MM.1S (cell line): ENCODE measurements at regions not wholly inside any gene's neighbourhood (a gene's known extent, or its start where the extent isn't known, plus 50 kb on each side); places are given as distances from the start of the nearest gene placed in this dataset.

Experiments
- DNase-seq: peaks from one replicate; pipeline ENCODE4 v3.0.0-alpha.2; 2015
- H2AFZ ChIP-seq: fragments of 300-600 bp; sonication (generic); 2 replicates; pipeline ENCODE4 v1.6.0; 2016; ENCODE audit warnings: antibody characterized with exemption, low read length
- H3F3A ChIP-seq: fragments of 300-600 bp; sonication (generic); 2 replicates; pipeline ENCODE4 v1.6.1; 2016; ENCODE audit warnings: mild to moderate bottlenecking, antibody characterized with exemption, low read length, moderate library complexity, mixed read lengths; ENCODE audit not compliant: insufficient read depth
- H3K27ac ChIP-seq: fragments of 300-600 bp; sonication (generic); 2 replicates; pipeline ENCODE4 v1.5.1; 2016; ENCODE audit warnings: mild to moderate bottlenecking, low read length
- H3K27me3 ChIP-seq: fragments of 300-600 bp; sonication (generic); replicated peaks from 2 replicates; pipeline ENCODE4 v1.6.0; 2016; ENCODE audit warnings: low read length; ENCODE audit not compliant: insufficient read depth
- H3K36me3 ChIP-seq: fragments of 300-600 bp; sonication (generic); replicated peaks from 2 replicates; pipeline ENCODE4 v1.6.1; 2016; ENCODE audit warnings: mild to moderate bottlenecking, low read length, mixed read lengths; ENCODE audit not compliant: insufficient read depth
- H3K4me1 ChIP-seq: fragments of 300-600 bp; sonication (generic); 2 replicates; pipeline ENCODE4 v1.6.1; 2016; ENCODE audit warnings: low read length, mixed read lengths
- H3K4me2 ChIP-seq: fragments of 300-600 bp; sonication (generic); 2 replicates; pipeline ENCODE4 v1.6.0; 2016; ENCODE audit warnings: low read depth, low read length
- H3K4me3 ChIP-seq: fragments of 300-600 bp; sonication (generic); 2 replicates; pipeline ENCODE4 v1.5.1; 2016; ENCODE audit warnings: low read length, mixed read lengths
- H3K79me2 ChIP-seq: fragments of 300-600 bp; sonication (generic); 2 replicates; pipeline ENCODE4 v1.6.1; 2016; ENCODE audit warnings: mixed run types, low read length, mixed read lengths
- H3K9ac ChIP-seq: fragments of 300-600 bp; sonication (generic); 2 replicates; pipeline ENCODE4 v1.6.1; 2016; ENCODE audit warnings: low read length, mixed read lengths
- H3K9me2 ChIP-seq: fragments of 300-600 bp; sonication (generic); replicated peaks from 2 replicates; pipeline ENCODE4 v1.6.1; 2016; ENCODE audit warnings: mild to moderate bottlenecking, low read length, mixed read lengths; ENCODE audit not compliant: insufficient read depth
- H3K9me3 ChIP-seq: fragments of 300-600 bp; sonication (generic); replicated peaks from 2 replicates; pipeline ENCODE4 v1.6.1; 2016; ENCODE audit warnings: mild to moderate bottlenecking, low read length, mixed read lengths; ENCODE audit not compliant: insufficient read depth
- H4K20me1 ChIP-seq: fragments of 300-600 bp; sonication (generic); 2 replicates; pipeline ENCODE4 v1.6.1; 2016; ENCODE audit warnings: mild to moderate bottlenecking, low read length, moderate library complexity, mixed read lengths; ENCODE audit not compliant: insufficient read depth
- CTCF ChIP-seq: fragments of 300-600 bp; sonication (generic); IDR thresholded peaks from 2 replicates; pipeline ENCODE4 v1.5.1; 2016; ENCODE audit warnings: antibody characterized with exemption, low read length, mixed read lengths
- EZH2 ChIP-seq: fragments of 300-600 bp; sonication (generic); optimal IDR thresholded peaks from 2 replicates; pipeline ENCODE3; 2017; ENCODE audit warnings: low read depth, mild to moderate bottlenecking, antibody characterized with exemption, low read length, mixed read lengths
- EZH2phosphoT487 ChIP-seq: fragments of 300-600 bp; sonication (generic); IDR thresholded peaks from 2 replicates; pipeline ENCODE4 v1.6.1; 2018; ENCODE audit warnings: antibody characterized with exemption, low read length

DNA sequence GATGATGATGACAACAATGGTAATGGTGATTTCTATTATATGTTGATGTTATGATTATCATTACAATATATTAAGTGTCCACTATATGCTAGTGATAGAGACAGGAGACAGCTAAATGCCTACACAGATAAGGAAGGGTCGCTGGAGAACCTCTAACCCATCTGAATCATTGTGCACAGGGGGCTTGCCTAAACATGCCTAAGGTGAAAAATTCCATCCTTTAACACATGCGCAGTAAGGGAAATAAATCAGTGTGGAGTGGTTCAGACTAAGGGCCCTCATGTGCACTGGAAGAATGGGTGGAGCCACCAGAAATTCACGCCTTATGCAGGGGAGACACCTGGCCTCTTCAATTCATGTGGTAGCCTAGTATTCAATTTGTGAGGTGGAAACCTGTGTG, 120.4 kb downstream of the TPBG start:
- no peaks in the 10 kb centered on the region for H3F3A ChIP-seq
- H3K36me3 ChIP-seq, result no peaks in the 10 kb centered on the region
- H3K9ac ChIP-seq, result no peak overlapping the region
- H3K9me2 ChIP-seq, result no peaks in the 10 kb centered on the region
- H3K4me3 ChIP-seq, result no peak overlapping the region
- no peak for DNase-seq
- H4K20me1 ChIP-seq, result no peaks in the 10 kb centered on the region
- no peak overlapping the region for H3K4me2 ChIP-seq
- TF ChIP-seq EZH2phosphoT487 (no peak), EZH2 (no peak), CTCF (no peak)
- H3K27me3 ChIP-seq, result no peaks in the 10 kb centered on the region
- H3K4me1 ChIP-seq, result no peaks in the 10 kb centered on the region
- H2AFZ ChIP-seq, result no peak overlapping the region
- H3K79me2 ChIP-seq, result no peaks in the 10 kb centered on the region
- no peak overlapping the region for H3K27ac ChIP-seq
- H3K9me3 ChIP-seq, result no peaks in the 10 kb centered on the region

- Histone ChIP-seq H2AFZ (no peak overlapping the region), H3K36me3 (no peaks in the 10 kb centered on the region), H3K27ac (no peak overlapping the region), H3K79me2 (no peaks in the 10 kb centered on the region), H3K9ac (no peak overlapping the region), H4K20me1 (no peaks in the 10 kb centered on the region), H3F3A (no peaks in the 10 kb centered on the region), H3K4me2 (no peak overlapping the region), H3K4me3 (no peak overlapping the region), H3K9me2 (no peaks in the 10 kb centered on the region), H3K27me3 (no peaks in the 10 kb centered on the region), H3K4me1 (no peaks in the 10 kb centered on the region), H3K9me3 (no peaks in the 10 kb centered on the region)
- no peak for TF ChIP-seq EZH2
- TF ChIP-seq EZH2phosphoT487, result no peak
- no peak for TF ChIP-seq CTCF
- no peak for DNase-seq
Measured at GRCh38 chr6:82484737-82485626, 121.4 kb downstream of the TPBG start.

GRCh38 chr6:82487895-82488294, 124.3 kb downstream of the TPBG start:
- no peaks in the 10 kb centered on the region for H3K9me3 ChIP-seq
- no peak overlapping the region for H2AFZ ChIP-seq
- no peaks in the 10 kb centered on the region for H4K20me1 ChIP-seq
- no peak overlapping the region for H3K27ac ChIP-seq
- H3K4me1 ChIP-seq, result no peaks in the 10 kb centered on the region
- H3K9ac ChIP-seq, result no peak overlapping the region
- TF ChIP-seq EZH2 (no peak), CTCF (no peak), EZH2phosphoT487 (no peak)
- H3K27me3 ChIP-seq, result no peaks in the 10 kb centered on the region
- DNase-seq, result no peak
- H3K36me3 ChIP-seq, result no peaks in the 10 kb centered on the region
- no peaks in the 10 kb centered on the region for H3K9me2 ChIP-seq
- no peak overlapping the region for H3K4me3 ChIP-seq
- no peaks in the 10 kb centered on the region for H3K79me2 ChIP-seq
- H3F3A ChIP-seq, result no peaks in the 10 kb centered on the region
- H3K4me2 ChIP-seq, result no peak overlapping the region
